Esophagus squamous epithelium (tissue), 5 donors: ENCODE measurements at regions not wholly inside any gene's neighbourhood (a gene's known extent, or its start where the extent isn't known, plus 50 kb on each side); places are given as distances from the start of the nearest gene placed in this dataset.

Source experiments
- DNase-seq: peaks from one replicate; lab custom pipeline; 2025; lab: John Stamatoyannopoulos, UW
- H3K27ac ChIP-seq, 4 donors: fragments of 200-600 bp; sonication (generic); one replicate each; pipeline ENCODE4 v1.5.1; 2016 to 2019; ENCODE audit warnings: mild to moderate bottlenecking in 1 of 4
- H3K27me3 ChIP-seq, 4 donors: fragments of 200-600 bp; sonication (generic); 1 replicate in 3 of 4; 2 replicates in 1 of 4; pipeline versions ENCODE4 v1.5.1 to v1.6.0; 2017 to 2021; ENCODE audit warnings: antibody characterized with exemption in 1 of 4
- H3K36me3 ChIP-seq, 3 donors: fragments of 200-600 bp; sonication (generic); one replicate each; pipeline ENCODE4 v1.5.1; 2016 to 2019
- H3K4me1 ChIP-seq, 3 donors: fragments of 200-600 bp; sonication (generic); one replicate each; pipeline ENCODE4 v1.5.1; 2017 to 2019
- H3K4me3 ChIP-seq, 4 donors: fragments of 200-600 bp; sonication (generic); 1 replicate in 3 of 4; 2 replicates in 1 of 4; pipeline ENCODE4 v1.5.1; 2016 to 2019; ENCODE audit warnings: mild to moderate bottlenecking in 2 of 4, moderate library complexity in 1 of 4
- H3K9me3 ChIP-seq, 3 donors: fragments of 200-600 bp; sonication (generic); one replicate each; pipeline ENCODE4 v1.5.1; 2016 to 2019
- POLR2A ChIP-seq, 4 donors: fragments of 450-650 bp; IDR thresholded peaks; one replicate each; pipeline ENCODE4 v1.6.1; 2017; ENCODE audit warnings: antibody characterized with exemption in 4 of 4, mild to moderate bottlenecking in 4 of 4, moderate library complexity in 3 of 4
- WGBS, 2 donors: methylation state at CpG; one replicate each; pipeline ENCODE4 v1.1.5; 2018; 5-methylcytosine and 5-hydroxymethylcytosine counted together
- intact Hi-C: fragments of 100-400 bp; cut with DNase I; formaldehyde crosslinking; loops from one replicate; pipeline ENCODE4 v1.15.0; 2022
- TF ChIP-seq, protein P1 (sequence below), 6 experiments: fragments of 450-650 bp in 4 of 6; fragments of 200-600 bp in 2 of 6; sonication (generic) in 2 of 6; IDR thresholded peaks; one replicate each; pipeline ENCODE4 v1.5.1; 2016 to 2019; ENCODE audit warnings: antibody characterized with exemption in 6 of 6, mild to moderate bottlenecking in 4 of 6, moderate library complexity in 4 of 6
- donor health status: DM: yes; HTN: yes; CAD: no.

DNA sequence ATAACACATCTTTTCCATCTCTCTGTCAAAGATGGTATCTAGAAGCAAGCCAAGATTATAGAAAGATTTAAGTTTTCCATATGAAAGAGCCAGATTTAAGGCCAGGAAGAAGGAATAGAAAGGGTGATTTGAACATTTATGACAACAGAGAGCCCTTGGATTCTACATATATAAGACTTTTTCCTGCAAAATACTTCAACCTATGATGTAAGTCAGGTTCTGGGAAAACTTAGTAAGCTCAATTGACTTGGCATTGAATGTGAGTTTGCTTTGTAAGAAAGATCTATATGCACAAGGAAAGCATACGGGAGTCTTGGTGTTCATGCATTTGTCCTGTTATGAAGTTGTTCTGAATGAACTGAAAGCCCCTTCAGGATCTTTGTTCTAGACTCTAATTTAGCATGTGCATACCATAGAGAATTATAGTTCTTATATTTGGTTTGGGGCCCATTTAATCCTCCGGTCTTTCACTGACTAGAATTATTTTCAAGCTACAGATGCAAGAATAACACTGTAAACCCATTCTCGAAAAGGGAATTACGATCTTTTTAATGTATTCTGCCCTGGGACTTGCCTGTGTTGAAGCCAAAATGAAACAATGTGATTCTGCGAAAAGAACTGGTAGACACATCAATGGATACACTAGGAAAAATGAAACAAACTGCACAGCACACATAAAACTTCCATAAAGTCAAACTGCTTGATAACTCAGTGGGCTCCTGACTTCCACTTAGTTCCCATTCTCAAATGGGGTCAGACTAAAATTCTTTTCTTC, 152.8 kb downstream of the DISP1 start:
- no peak overlapping the region for H3K27ac ChIP-seq
- H3K9me3 ChIP-seq: no peaks in the 10 kb centered on the region
- no peaks in the 10 kb centered on the region for H3K36me3 ChIP-seq
- TF ChIP-seq POLR2A (IDR thresholded peaks at IDR 0.05): no peak
- TF ChIP-seq, protein P1, sequence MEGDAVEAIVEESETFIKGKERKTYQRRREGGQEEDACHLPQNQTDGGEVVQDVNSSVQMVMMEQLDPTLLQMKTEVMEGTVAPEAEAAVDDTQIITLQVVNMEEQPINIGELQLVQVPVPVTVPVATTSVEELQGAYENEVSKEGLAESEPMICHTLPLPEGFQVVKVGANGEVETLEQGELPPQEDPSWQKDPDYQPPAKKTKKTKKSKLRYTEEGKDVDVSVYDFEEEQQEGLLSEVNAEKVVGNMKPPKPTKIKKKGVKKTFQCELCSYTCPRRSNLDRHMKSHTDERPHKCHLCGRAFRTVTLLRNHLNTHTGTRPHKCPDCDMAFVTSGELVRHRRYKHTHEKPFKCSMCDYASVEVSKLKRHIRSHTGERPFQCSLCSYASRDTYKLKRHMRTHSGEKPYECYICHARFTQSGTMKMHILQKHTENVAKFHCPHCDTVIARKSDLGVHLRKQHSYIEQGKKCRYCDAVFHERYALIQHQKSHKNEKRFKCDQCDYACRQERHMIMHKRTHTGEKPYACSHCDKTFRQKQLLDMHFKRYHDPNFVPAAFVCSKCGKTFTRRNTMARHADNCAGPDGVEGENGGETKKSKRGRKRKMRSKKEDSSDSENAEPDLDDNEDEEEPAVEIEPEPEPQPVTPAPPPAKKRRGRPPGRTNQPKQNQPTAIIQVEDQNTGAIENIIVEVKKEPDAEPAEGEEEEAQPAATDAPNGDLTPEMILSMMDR (IDR thresholded peaks at IDR 0.05): no peak
- H3K4me3 ChIP-seq: no peak overlapping the region
- H3K27me3 ChIP-seq: no peaks in the 10 kb centered on the region
- no peak for DNase-seq
- H3K4me1 ChIP-seq: no peaks in the 10 kb centered on the region
- 75 to 91% methylated on average over 5 of the region's 5 CpGs for WGBS, 2 donors
- intact Hi-C loops: no loop called here

DNA sequence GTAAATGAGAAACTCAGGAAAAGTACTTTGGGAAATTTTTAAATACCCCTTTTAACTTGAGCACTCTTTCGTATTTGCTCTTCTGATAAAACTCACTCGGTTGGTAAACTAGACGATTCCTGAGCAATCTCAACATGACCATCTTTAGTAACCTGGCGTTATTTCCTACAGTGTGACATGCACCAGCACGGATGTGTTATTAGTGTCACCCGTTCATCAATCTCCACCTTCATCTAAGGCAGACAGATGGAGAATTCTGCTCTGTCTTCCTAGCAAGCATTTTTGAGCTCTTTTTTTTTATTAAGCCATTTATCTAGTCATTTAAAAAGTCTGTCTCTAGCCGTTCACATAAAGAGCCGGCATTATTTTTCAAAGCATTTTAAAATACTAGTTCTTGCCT, 155.2 kb downstream of the DISP1 start:
- TF ChIP-seq POLR2A (IDR thresholded peaks at IDR 0.05): no peak
- no peaks in the 10 kb centered on the region for H3K4me1 ChIP-seq
- WGBS, 2 donors: 79 to 84% methylated on average over 8 of the region's 8 CpGs
- no peak overlapping the region for H3K27ac ChIP-seq
- H3K27me3 ChIP-seq: no peaks in the 10 kb centered on the region
- no peak for DNase-seq
- H3K9me3 ChIP-seq: no peaks in the 10 kb centered on the region
- intact Hi-C loops: no loop called here
- H3K36me3 ChIP-seq: no peaks in the 10 kb centered on the region
- no peak overlapping the region for H3K4me3 ChIP-seq

DNA sequence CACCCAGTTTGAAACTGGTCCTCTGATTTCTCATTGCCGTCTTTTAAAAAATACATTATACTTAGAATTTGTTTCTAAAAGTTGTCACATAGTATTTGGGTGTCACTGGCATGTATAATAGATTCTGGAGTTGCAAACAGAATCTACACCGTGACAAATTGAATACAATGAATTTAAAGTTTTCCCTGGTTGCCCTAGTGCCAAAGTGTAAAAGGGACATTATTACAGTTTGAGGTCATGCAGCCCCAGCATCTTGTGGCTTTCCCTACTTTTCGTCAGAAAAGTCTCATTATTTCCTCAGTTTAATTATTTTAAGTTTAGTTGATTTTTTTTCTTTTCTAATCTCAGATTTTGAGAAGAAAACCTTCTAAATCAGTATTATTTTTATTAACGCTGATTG, 155.9 kb downstream of the DISP1 start:
- DNase-seq: no peak
- H3K27ac ChIP-seq: no peak overlapping the region
- TF ChIP-seq, protein P1 (IDR thresholded peaks at IDR 0.05): no peak
- TF ChIP-seq POLR2A (IDR thresholded peaks at IDR 0.05): no peak
- no peaks in the 10 kb centered on the region for H3K36me3 ChIP-seq
- intact Hi-C loops: no loop called here
- H3K27me3 ChIP-seq: no peaks in the 10 kb centered on the region
- H3K4me3 ChIP-seq: no peak overlapping the region
- 79 to 92% methylated on average over 4 of the region's 4 CpGs for WGBS, 2 donors
- H3K4me1 ChIP-seq: peaks cover 0 to 5% (median 0%) of the 10 kb centered on the region in 3 donors
- H3K9me3 ChIP-seq: no peaks in the 10 kb centered on the region

DNA sequence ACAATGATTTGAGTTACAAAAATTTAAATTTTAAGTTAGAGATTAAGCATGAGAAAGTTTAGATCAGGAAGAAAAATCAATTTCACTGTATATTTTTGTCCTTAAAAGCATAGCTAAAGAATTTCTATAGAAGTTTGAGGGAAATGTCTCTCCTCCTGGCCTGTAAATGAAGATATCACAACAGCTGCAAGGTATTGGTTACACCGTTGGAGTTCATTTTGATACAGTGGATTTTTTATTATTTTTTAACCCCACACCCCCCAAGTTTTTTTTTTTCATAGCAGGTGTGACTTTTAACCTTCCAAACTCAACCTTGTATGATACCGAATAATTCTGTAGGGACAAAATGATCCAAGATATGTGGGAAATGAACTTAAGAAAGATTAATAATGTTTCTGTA, 156.3 kb downstream of the DISP1 start:
- intact Hi-C loops: no loop called here
- no peaks in the 10 kb centered on the region for H3K9me3 ChIP-seq
- H3K27ac ChIP-seq: no peak overlapping the region
- peaks cover 0 to 6% (median 0%) of the 10 kb centered on the region in 3 donors for H3K4me1 ChIP-seq
- no peaks in the 10 kb centered on the region for H3K27me3 ChIP-seq
- H3K4me3 ChIP-seq: no peak overlapping the region
- TF ChIP-seq, protein P1 (IDR thresholded peaks at IDR 0.05): no peak
- TF ChIP-seq POLR2A (IDR thresholded peaks at IDR 0.05): no peak
- no peak for DNase-seq
- 84 to 93% methylated on average over 2 of the region's 2 CpGs for WGBS, 2 donors
- H3K36me3 ChIP-seq: no peaks in the 10 kb centered on the region

DNA sequence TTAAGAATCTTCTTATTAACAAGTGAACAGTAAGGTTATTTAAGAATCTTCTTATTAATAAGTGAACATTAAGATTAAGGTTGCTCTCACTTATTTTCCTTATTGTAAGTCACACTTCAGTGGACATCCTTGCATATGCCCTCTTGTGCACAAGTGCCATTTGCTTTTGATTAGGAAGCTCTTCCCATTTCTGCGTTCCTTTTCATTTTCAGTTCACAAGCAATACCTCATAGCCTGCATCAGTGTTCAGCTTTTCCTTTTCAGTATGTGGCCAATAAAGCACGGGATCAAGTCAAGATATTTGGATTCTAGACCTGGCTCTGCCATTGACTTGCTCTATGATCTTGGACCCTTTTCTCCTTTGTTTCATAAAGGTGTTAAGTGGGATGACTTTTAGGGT, 158.7 kb downstream of the DISP1 start:
- no peaks in the 10 kb centered on the region for H3K36me3 ChIP-seq
- H3K27me3 ChIP-seq: no peaks in the 10 kb centered on the region
- no peaks in the 10 kb centered on the region for H3K9me3 ChIP-seq
- intact Hi-C loops: no loop called here
- DNase-seq: no peak
- 75 to 90% methylated on average over 2 of the region's 2 CpGs for WGBS, 2 donors
- no peak overlapping the region for H3K4me3 ChIP-seq
- peaks cover 0 to 6% (median 0%) of the 10 kb centered on the region in 3 donors for H3K4me1 ChIP-seq
- TF ChIP-seq, protein P1 (IDR thresholded peaks at IDR 0.05): no peak
- TF ChIP-seq POLR2A (IDR thresholded peaks at IDR 0.05): no peak
- H3K27ac ChIP-seq: no peak overlapping the region
